WTC11 (cell line): ENCODE measurements at regions not wholly inside any gene's neighbourhood (a gene's known extent, or its start where the extent isn't known, plus 50 kb on each side); places are given as distances from the start of the nearest gene placed in this dataset.

Experiments used
- ATAC-seq: fragments of 200-7000 bp; cut with Tn5 transposase; 2 replicates; pipeline ENCODE4 v1.10.0; 2021; ENCODE audit warnings: mild to moderate bottlenecking, moderate library complexity
- CTCF ChIA-PET: fragments of 300-600 bp; sonication (Branson Sonifier 250); formaldehyde crosslinking; loops from one replicate; lab custom pipeline; 2021; ENCODE audit warnings: antibody characterized with exemption; lab: Charles Lee
- POLR2A ChIA-PET: fragments of 350-600 bp; sonication (Branson Sonifier 250); formaldehyde crosslinking; loops from one replicate; lab custom pipeline; 2021; ENCODE audit warnings: antibody characterized with exemption; lab: Charles Lee
- DNase-seq: peaks from one replicate; pipeline ENCODE4 v3.0.0; 2021; ENCODE audit warnings: low spot score
- H3K27ac Mint-ChIP-seq: 2 replicates; pipeline ENCODE4 v1.8.0; 2021; ENCODE audit warnings: mixed read lengths
- H3K27me3 Mint-ChIP-seq: 2 replicates; pipeline ENCODE4 v1.8.0; 2021; ENCODE audit warnings: low read depth, mild to moderate bottlenecking, moderate library complexity, mixed read lengths
- H3K36me3 Mint-ChIP-seq: 2 replicates; pipeline ENCODE4 v1.8.0; 2021; ENCODE audit warnings: mixed read lengths
- H3K4me1 Mint-ChIP-seq: 2 replicates; pipeline ENCODE4 v1.8.0; 2022; ENCODE audit warnings: mixed read lengths
- H3K4me3 Mint-ChIP-seq: 2 replicates; pipeline ENCODE4 v1.8.0; 2021; ENCODE audit warnings: mild to moderate bottlenecking, moderate library complexity, mixed read lengths
- H3K9me3 Mint-ChIP-seq: 2 replicates; pipeline ENCODE4 v1.8.0; 2021; ENCODE audit warnings: mixed read lengths
- CREB1 ChIP-seq: sonication (generic); formaldehyde crosslinking; IDR thresholded peaks from 2 replicates; pipeline ENCODE4 v1.8.0; 2023; ENCODE audit warnings: mild to moderate bottlenecking, missing genetic modification reagents
- GTF2I ChIP-seq: fragments of 250-450 bp; sonication (Bioruptor Pico); conservative IDR thresholded peaks from 2 replicates; pipeline ENCODE4 v1.4.0; 2021; ENCODE audit warnings: mild to moderate bottlenecking
- IRF2 ChIP-seq: sonication (generic); formaldehyde crosslinking; IDR thresholded peaks from 2 replicates; pipeline ENCODE4 v1.8.0; 2022; ENCODE audit warnings: low read depth, missing genetic modification reagents, borderline replicate concordance
- JAZF1 ChIP-seq: fragments of 250-450 bp; sonication (Bioruptor Pico); IDR thresholded peaks from 2 replicates; pipeline ENCODE4 v1.9.0; 2021; ENCODE audit warnings: moderate library complexity, mild to moderate bottlenecking, inconsistent platforms
- KAT7 ChIP-seq: sonication (generic); formaldehyde crosslinking; IDR thresholded peaks from 2 replicates; pipeline ENCODE4 v1.8.1; 2023; ENCODE audit warnings: missing genetic modification reagents, mild to moderate bottlenecking, borderline replicate concordance
- MXD4 ChIP-seq: fragments of 250-450 bp; sonication (Bioruptor Pico); IDR thresholded peaks from 2 replicates; pipeline ENCODE4 v1.8.0; 2021; ENCODE audit warnings: mild to moderate bottlenecking, moderate library complexity, borderline replicate concordance
- NR2C2 ChIP-seq: sonication (generic); formaldehyde crosslinking; IDR thresholded peaks from 2 replicates; pipeline ENCODE4 v1.8.0; 2022; ENCODE audit warnings: mild to moderate bottlenecking, missing genetic modification reagents
- USF1 ChIP-seq: sonication (generic); formaldehyde crosslinking; IDR thresholded peaks from 2 replicates; pipeline ENCODE4 v1.8.0; 2022; ENCODE audit warnings: mild to moderate bottlenecking, missing genetic modification reagents
- ZBTB21 ChIP-seq: sonication (generic); formaldehyde crosslinking; IDR thresholded peaks from 2 replicates; pipeline ENCODE4 v1.8.1; 2023; ENCODE audit warnings: mild to moderate bottlenecking, missing genetic modification reagents, borderline replicate concordance
- ZMAT4 ChIP-seq: fragments of 250-450 bp; sonication (Bioruptor Pico); IDR thresholded peaks from 2 replicates; pipeline ENCODE4 v1.9.0; 2021; ENCODE audit warnings: mild to moderate bottlenecking
- ZNF121 ChIP-seq: sonication (generic); formaldehyde crosslinking; IDR thresholded peaks from 2 replicates; pipeline ENCODE4 v1.8.0; 2023; ENCODE audit warnings: missing genetic modification reagents
- ZNF232 ChIP-seq: sonication (generic); formaldehyde crosslinking; IDR thresholded peaks from 2 replicates; pipeline ENCODE4 v1.8.0; 2022; ENCODE audit warnings: mild to moderate bottlenecking, missing genetic modification reagents
- ZNF396 ChIP-seq: fragments of 250-450 bp; sonication (Bioruptor Pico); IDR thresholded peaks from 2 replicates; pipeline ENCODE4 v1.8.0; 2021; ENCODE audit warnings: mild to moderate bottlenecking, moderate library complexity, borderline replicate concordance
- ZNF425 ChIP-seq: fragments of 250-450 bp; sonication (Bioruptor Pico); conservative IDR thresholded peaks from 2 replicates; pipeline ENCODE4 v1.9.0; 2021; ENCODE audit warnings: mild to moderate bottlenecking
- ZNF512 ChIP-seq: sonication (generic); formaldehyde crosslinking; IDR thresholded peaks from 2 replicates; pipeline ENCODE4 v1.8.1; 2022; ENCODE audit warnings: missing genetic modification reagents, borderline replicate concordance
- TF ChIP-seq, protein P1 (sequence below): fragments of 250-450 bp; sonication (Bioruptor Pico); IDR thresholded peaks from 2 replicates; pipeline ENCODE4 v2.1.2; 2022; ENCODE audit warnings: mild to moderate bottlenecking, moderate library complexity
- TF ChIP-seq, protein P2 (sequence below): sonication (generic); formaldehyde crosslinking; IDR thresholded peaks from 2 replicates; pipeline ENCODE4 v1.8.1; 2023; ENCODE audit warnings: mild to moderate bottlenecking, missing genetic modification reagents
- TF ChIP-seq, protein P3 (sequence below): sonication (generic); formaldehyde crosslinking; IDR thresholded peaks from 2 replicates; pipeline ENCODE4 v1.8.0; 2023; ENCODE audit warnings: missing genetic modification reagents

- TF ChIP-seq NR2C2 (no peak), MXD4 (CRISPR knock-in tag) (no peak), KAT7 (CRISPR knock-in tag) (no peak)
- TF ChIP-seq, protein P1, sequence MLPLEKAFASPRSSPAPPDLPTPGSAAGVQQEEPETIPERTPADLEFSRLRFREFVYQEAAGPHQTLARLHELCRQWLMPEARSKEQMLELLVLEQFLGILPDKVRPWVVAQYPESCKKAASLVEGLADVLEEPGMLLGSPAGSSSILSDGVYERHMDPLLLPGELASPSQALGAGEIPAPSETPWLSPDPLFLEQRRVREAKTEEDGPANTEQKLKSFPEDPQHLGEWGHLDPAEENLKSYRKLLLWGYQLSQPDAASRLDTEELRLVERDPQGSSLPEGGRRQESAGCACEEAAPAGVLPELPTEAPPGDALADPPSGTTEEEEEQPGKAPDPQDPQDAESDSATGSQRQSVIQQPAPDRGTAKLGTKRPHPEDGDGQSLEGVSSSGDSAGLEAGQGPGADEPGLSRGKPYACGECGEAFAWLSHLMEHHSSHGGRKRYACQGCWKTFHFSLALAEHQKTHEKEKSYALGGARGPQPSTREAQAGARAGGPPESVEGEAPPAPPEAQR (CRISPR knock-in tag), result no peak
- TF ChIP-seq, all 79 proteins: peak for 0
These were observed 333.5 kb downstream of the IRS1 start (continued) for GRCh38 chr2:226466124-226466523.

DNA sequence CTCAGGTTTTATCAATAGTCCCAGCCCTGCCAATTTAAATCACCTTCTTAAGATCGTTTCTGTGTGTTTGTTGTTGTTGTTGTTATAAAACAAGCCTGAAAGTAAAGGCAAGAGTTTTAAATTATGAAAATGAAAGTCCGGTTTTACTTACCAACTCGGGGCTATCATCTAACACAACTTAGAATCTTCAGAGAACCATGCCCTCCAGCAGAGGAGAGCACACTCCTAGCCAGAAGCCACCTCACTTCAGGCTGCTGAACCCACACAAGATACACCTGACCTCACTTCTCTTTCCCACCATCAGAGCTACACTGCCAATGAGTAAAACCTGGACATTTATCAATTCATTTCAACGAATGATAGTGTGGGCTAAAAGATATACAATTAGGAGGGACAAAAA lies 335.2 kb downstream of the IRS1 start:
- no peak for TF ChIP-seq IRF2 (CRISPR knock-in tag)
- TF ChIP-seq ZBTB21 (CRISPR knock-in tag), result no peak
- TF ChIP-seq ZNF121 (CRISPR knock-in tag), result no peak
- TF ChIP-seq, protein P2, sequence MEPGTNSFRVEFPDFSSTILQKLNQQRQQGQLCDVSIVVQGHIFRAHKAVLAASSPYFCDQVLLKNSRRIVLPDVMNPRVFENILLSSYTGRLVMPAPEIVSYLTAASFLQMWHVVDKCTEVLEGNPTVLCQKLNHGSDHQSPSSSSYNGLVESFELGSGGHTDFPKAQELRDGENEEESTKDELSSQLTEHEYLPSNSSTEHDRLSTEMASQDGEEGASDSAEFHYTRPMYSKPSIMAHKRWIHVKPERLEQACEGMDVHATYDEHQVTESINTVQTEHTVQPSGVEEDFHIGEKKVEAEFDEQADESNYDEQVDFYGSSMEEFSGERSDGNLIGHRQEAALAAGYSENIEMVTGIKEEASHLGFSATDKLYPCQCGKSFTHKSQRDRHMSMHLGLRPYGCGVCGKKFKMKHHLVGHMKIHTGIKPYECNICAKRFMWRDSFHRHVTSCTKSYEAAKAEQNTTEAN (CRISPR knock-in tag), result no peak
- no peak for TF ChIP-seq USF1 (CRISPR knock-in tag)
- no peak for TF ChIP-seq JAZF1
- TF ChIP-seq, protein P3, sequence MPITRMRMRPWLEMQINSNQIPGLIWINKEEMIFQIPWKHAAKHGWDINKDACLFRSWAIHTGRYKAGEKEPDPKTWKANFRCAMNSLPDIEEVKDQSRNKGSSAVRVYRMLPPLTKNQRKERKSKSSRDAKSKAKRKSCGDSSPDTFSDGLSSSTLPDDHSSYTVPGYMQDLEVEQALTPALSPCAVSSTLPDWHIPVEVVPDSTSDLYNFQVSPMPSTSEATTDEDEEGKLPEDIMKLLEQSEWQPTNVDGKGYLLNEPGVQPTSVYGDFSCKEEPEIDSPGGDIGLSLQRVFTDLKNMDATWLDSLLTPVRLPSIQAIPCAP (CRISPR knock-in tag), result no peak
- TF ChIP-seq ZNF512 (CRISPR knock-in tag), result no peak
- TF ChIP-seq ZNF232 (CRISPR knock-in tag), result no peak
- TF ChIP-seq GTF2I, result no peak
- no peak for TF ChIP-seq CREB1 (CRISPR knock-in tag)
- TF ChIP-seq, protein P1 (CRISPR knock-in tag), result no peak
- TF ChIP-seq KAT7 (CRISPR knock-in tag), result no peak
- TF ChIP-seq ZMAT4 (CRISPR knock-in tag), result no peak
- no peak for TF ChIP-seq ZNF425
- no peak for TF ChIP-seq ZNF396 (CRISPR knock-in tag)
- no peak overlapping the region for H3K4me3 Mint-ChIP-seq
- no peaks in the 10 kb centered on the region for H3K4me1 Mint-ChIP-seq
- H3K27me3 Mint-ChIP-seq, result no peaks in the 10 kb centered on the region
- DNase-seq (no peak), ATAC-seq (no peak)
- H3K9me3 Mint-ChIP-seq, result peaks cover 6% of the 10 kb centered on the region; the same call in 1 of the 2 replicates
- no peaks in the 10 kb centered on the region for H3K36me3 Mint-ChIP-seq
- no peak overlapping the region for H3K27ac Mint-ChIP-seq
- ChIA-PET CTCF (no interaction called here), POLR2A (no interaction called here)
